ENCODE measurements at regions not wholly inside any gene's neighbourhood (a gene's known extent, or its start where the extent isn't known, plus 50 kb on each side); places are given as distances from the start of the nearest gene placed in this dataset.
"Not testable (repeated sequence)": the region's sequence is repeated elsewhere in the genome, so short reads cannot be mapped to it uniquely, and the experiment has no call there.

GRCh38 chr12:46901464-46902205 is 75.8 kb upstream of the SLC38A4 start:
- no peaks in the 10 kb centered on the region for H3K27me3 Mint-ChIP-seq
- intact Hi-C loops (cut with micrococcal nuclease), result no loop called here

GRCh38 chr12:46903058-46903457 is 77.3 kb upstream of the SLC38A4 start:
- H3K9me3 Mint-ChIP-seq, result peaks cover 1% of the 10 kb centered on the region
- no peaks in the 10 kb centered on the region for H3K36me3 Mint-ChIP-seq (ENCODE audit: low read depth)
- H3K4me3 Mint-ChIP-seq, result no peak overlapping the region
- intact Hi-C loops (cut with micrococcal nuclease), result no loop called here
- no peaks in the 10 kb centered on the region for H3K4me1 Mint-ChIP-seq (ENCODE audit: low read depth)
- no peak overlapping the region for H3K27ac Mint-ChIP-seq
- H3K27me3 Mint-ChIP-seq, result no peaks in the 10 kb centered on the region

More at GRCh38 chr12:46901464-46902205, 75.8 kb upstream of the SLC38A4 start:
- no peak overlapping the region for H3K4me3 Mint-ChIP-seq
- H3K36me3 Mint-ChIP-seq (ENCODE audit: low read depth), result no peaks in the 10 kb centered on the region
- H3K27ac Mint-ChIP-seq, result no peak overlapping the region
- no peaks in the 10 kb centered on the region for H3K4me1 Mint-ChIP-seq (ENCODE audit: low read depth)
- peaks cover 15% of the 10 kb centered on the region for H3K9me3 Mint-ChIP-seq

- Mint-ChIP-seq H3K27ac (no peak overlapping the region), H3K4me3 (no peak overlapping the region), H3K4me1 (ENCODE audit: low read depth) (no peaks in the 10 kb centered on the region), H3K36me3 (ENCODE audit: low read depth) (no peaks in the 10 kb centered on the region), H3K9me3 (peaks cover 4% of the 10 kb centered on the region), H3K27me3 (no peaks in the 10 kb centered on the region)
- intact Hi-C loops (cut with micrococcal nuclease), result no loop called here
These were observed 78.8 kb upstream of the SLC38A4 start for GRCh38 chr12:46904406-46905238.

- H3K36me3 Mint-ChIP-seq (ENCODE audit: low read depth); H3K4me1 Mint-ChIP-seq (ENCODE audit: low read depth); H3K27me3 Mint-ChIP-seq; H3K4me3 Mint-ChIP-seq; intact Hi-C loops (cut with micrococcal nuclease); H3K27ac Mint-ChIP-seq: not testable (repeated sequence)
- peaks cover 10% of the 10 kb centered on the region for H3K9me3 Mint-ChIP-seq
These were observed 79.4 kb upstream of the SLC38A4 start for GRCh38 chr12:46905239-46905627.

- H3K4me3 Mint-ChIP-seq, result no peak overlapping the region
- H3K27me3 Mint-ChIP-seq, result no peaks in the 10 kb centered on the region
- no peaks in the 10 kb centered on the region for H3K36me3 Mint-ChIP-seq (ENCODE audit: low read depth)
- intact Hi-C loops (cut with micrococcal nuclease), result no loop called here
- peaks cover 22% of the 10 kb centered on the region for H3K9me3 Mint-ChIP-seq
- no peaks in the 10 kb centered on the region for H3K4me1 Mint-ChIP-seq (ENCODE audit: low read depth)
- no peak overlapping the region for H3K27ac Mint-ChIP-seq
These were observed 82.0 kb upstream of the SLC38A4 start for GRCh38 chr12:46907791-46908190.

- Mint-ChIP-seq H3K27ac (no peak overlapping the region), H3K27me3 (no peaks in the 10 kb centered on the region), H3K4me3 (no peak overlapping the region), H3K9me3 (peaks cover 22% of the 10 kb centered on the region), H3K4me1 (ENCODE audit: low read depth) (no peaks in the 10 kb centered on the region), H3K36me3 (ENCODE audit: low read depth) (no peaks in the 10 kb centered on the region)
- intact Hi-C loops (cut with micrococcal nuclease), result no loop called here
These were observed 82.6 kb upstream of the SLC38A4 start for GRCh38 chr12:46908236-46908935.

- no peaks in the 10 kb centered on the region for H3K27me3 Mint-ChIP-seq
- H3K4me1 Mint-ChIP-seq (ENCODE audit: low read depth), result no peaks in the 10 kb centered on the region
- intact Hi-C loops (cut with micrococcal nuclease), result no loop called here
- H3K9me3 Mint-ChIP-seq, result peaks cover 22% of the 10 kb centered on the region
- H3K36me3 Mint-ChIP-seq (ENCODE audit: low read depth), result no peaks in the 10 kb centered on the region
- no peak overlapping the region for H3K27ac Mint-ChIP-seq
- H3K4me3 Mint-ChIP-seq, result no peak overlapping the region
These were observed 83.3 kb upstream of the SLC38A4 start for GRCh38 chr12:46908936-46909635.

- intact Hi-C loops (cut with micrococcal nuclease), result no loop called here
- H3K27ac Mint-ChIP-seq, result no peak overlapping the region
- peaks cover 22% of the 10 kb centered on the region for H3K9me3 Mint-ChIP-seq
- H3K4me1 Mint-ChIP-seq (ENCODE audit: low read depth), result no peaks in the 10 kb centered on the region
- no peak overlapping the region for H3K4me3 Mint-ChIP-seq
- H3K27me3 Mint-ChIP-seq, result no peaks in the 10 kb centered on the region
- H3K36me3 Mint-ChIP-seq (ENCODE audit: low read depth), result no peaks in the 10 kb centered on the region
These were observed 85.0 kb upstream of the SLC38A4 start for GRCh38 chr12:46910830-46911229.

GRCh38 chr12:46914336-46914735 is 88.5 kb upstream of the SLC38A4 start:
- Mint-ChIP-seq H3K4me3 (no peak overlapping the region), H3K27ac (no peak overlapping the region), H3K4me1 (ENCODE audit: low read depth) (no peaks in the 10 kb centered on the region), H3K9me3 (peaks cover 20% of the 10 kb centered on the region), H3K36me3 (ENCODE audit: low read depth) (no peaks in the 10 kb centered on the region), H3K27me3 (no peaks in the 10 kb centered on the region)
- intact Hi-C loops (cut with micrococcal nuclease), result no loop called here

- no peaks in the 10 kb centered on the region for H3K36me3 Mint-ChIP-seq (ENCODE audit: low read depth)
- peaks cover 7% of the 10 kb centered on the region for H3K4me1 Mint-ChIP-seq (ENCODE audit: low read depth)
- H3K4me3 Mint-ChIP-seq, result no peak overlapping the region
- H3K27ac Mint-ChIP-seq, result no peak overlapping the region
- intact Hi-C loops (cut with micrococcal nuclease), result no loop called here
- peaks cover 13% of the 10 kb centered on the region for H3K9me3 Mint-ChIP-seq
- H3K27me3 Mint-ChIP-seq, result peaks cover 4% of the 10 kb centered on the region
These were observed 89.3 kb upstream of the SLC38A4 start for GRCh38 chr12:46915082-46915481.

- H3K4me3 Mint-ChIP-seq, result no peak overlapping the region
- no peaks in the 10 kb centered on the region for H3K36me3 Mint-ChIP-seq (ENCODE audit: low read depth)
- peaks cover 4% of the 10 kb centered on the region for H3K27me3 Mint-ChIP-seq
- peaks cover 5% of the 10 kb centered on the region for H3K9me3 Mint-ChIP-seq
- peaks cover 12% of the 10 kb centered on the region for H3K4me1 Mint-ChIP-seq (ENCODE audit: low read depth)
- intact Hi-C loops (cut with micrococcal nuclease), result no loop called here
- no peak overlapping the region for H3K27ac Mint-ChIP-seq
These were observed 90.0 kb upstream of the SLC38A4 start for GRCh38 chr12:46915836-46916235.

GRCh38 chr12:46916796-46917419 is 91.1 kb upstream of the SLC38A4 start:
- H3K4me3 Mint-ChIP-seq, result no peak overlapping the region
- no peak overlapping the region for H3K27ac Mint-ChIP-seq
- intact Hi-C loops (cut with micrococcal nuclease), result no loop called here
- H3K36me3 Mint-ChIP-seq (ENCODE audit: low read depth), result no peaks in the 10 kb centered on the region
- H3K9me3 Mint-ChIP-seq, result no peaks in the 10 kb centered on the region
- H3K27me3 Mint-ChIP-seq, result peaks cover 4% of the 10 kb centered on the region
- H3K4me1 Mint-ChIP-seq (ENCODE audit: low read depth), result peaks cover 13% of the 10 kb centered on the region

- Mint-ChIP-seq H3K27ac (no peak overlapping the region), H3K4me3 (no peak overlapping the region), H3K27me3 (peaks cover 7% of the 10 kb centered on the region), H3K4me1 (ENCODE audit: low read depth) (peaks cover 18% of the 10 kb centered on the region), H3K9me3 (no peaks in the 10 kb centered on the region), H3K36me3 (ENCODE audit: low read depth) (no peaks in the 10 kb centered on the region)
- intact Hi-C loops (cut with micrococcal nuclease), result no loop called here
These were observed 92.0 kb upstream of the SLC38A4 start for GRCh38 chr12:46917821-46918220.
